ENCODE measurements at regions not wholly inside any gene's neighbourhood (a gene's known extent, or its start where the extent isn't known, plus 50 kb on each side); places are given as distances from the start of the nearest gene placed in this dataset.

- TF ChIP-seq ZBTB7A (IDR thresholded peaks at IDR 0.05; ENCODE audit: low read depth) (no peak), TAF1 (IDR thresholded peaks at IDR 0.05; ENCODE audit: low read depth) (no peak), USF1 (IDR thresholded peaks at IDR 0.05) (no peak), CEBPB (IDR thresholded peaks at IDR 0.05) (no peak), CREB1 (IDR thresholded peaks at IDR 0.05; ENCODE audit: low read depth) (no peak), YY1 (IDR thresholded peaks at IDR 0.05; ENCODE audit: low read depth) (no peak), EGR1 (IDR thresholded peaks at IDR 0.05) (no peak), RAD21 (IDR thresholded peaks at IDR 0.05; ENCODE audit: low read depth) (no peak), MAX (IDR thresholded peaks at IDR 0.05) (no peak)
These were observed 179.5 kb downstream of the SMIM20 start for GRCh38 chr4:26093551-26093950.

- TF ChIP-seq EP300 (IDR thresholded peaks at IDR 0.05; ENCODE audit: borderline replicate concordance), result no peak
- no peak for TF ChIP-seq CEBPB (IDR thresholded peaks at IDR 0.05)
- no peak for TF ChIP-seq TAF1 (IDR thresholded peaks at IDR 0.05; ENCODE audit: low read depth)
- TF ChIP-seq REST (IDR thresholded peaks at IDR 0.05; ENCODE audit: low read depth), result no peak
- no peak for TF ChIP-seq YY1 (IDR thresholded peaks at IDR 0.05; ENCODE audit: low read depth)
- TF ChIP-seq MAX (IDR thresholded peaks at IDR 0.05), result no peak
- no peak for TF ChIP-seq USF1 (IDR thresholded peaks at IDR 0.05)
These were observed 180.1 kb downstream of the SMIM20 start for GRCh38 chr4:26094076-26094475.

GRCh38 chr4:26094911-26095310 is 180.9 kb downstream of the SMIM20 start:
- TF ChIP-seq USF1 (IDR thresholded peaks at IDR 0.05) (no peak), CEBPB (IDR thresholded peaks at IDR 0.05) (no peak), EGR1 (IDR thresholded peaks at IDR 0.05) (no peak), NFIC (IDR thresholded peaks at IDR 0.05) (no peak), EP300 (IDR thresholded peaks at IDR 0.05; ENCODE audit: borderline replicate concordance) (no peak), CREB1 (IDR thresholded peaks at IDR 0.05; ENCODE audit: low read depth) (no peak), REST (IDR thresholded peaks at IDR 0.05; ENCODE audit: low read depth) (no peak)

GRCh38 chr4:26099967-26100366 is 185.9 kb downstream of the SMIM20 start:
- TF ChIP-seq CREB1 (IDR thresholded peaks at IDR 0.05; ENCODE audit: low read depth) (no peak), RAD21 (IDR thresholded peaks at IDR 0.05; ENCODE audit: low read depth) (no peak), CEBPB (IDR thresholded peaks at IDR 0.05) (no peak), EGR1 (IDR thresholded peaks at IDR 0.05) (no peak), TEAD4 (IDR thresholded peaks at IDR 0.05) (no peak), USF1 (IDR thresholded peaks at IDR 0.05) (no peak), FOXM1 (IDR thresholded peaks at IDR 0.05; ENCODE audit: borderline replicate concordance, low read depth) (no peak), TAF1 (IDR thresholded peaks at IDR 0.05; ENCODE audit: low read depth) (no peak), TCF12 (IDR thresholded peaks at IDR 0.05; ENCODE audit: low read depth) (no peak), MAX (IDR thresholded peaks at IDR 0.05) (no peak), YY1 (IDR thresholded peaks at IDR 0.05; ENCODE audit: low read depth) (no peak), EP300 (IDR thresholded peaks at IDR 0.05; ENCODE audit: borderline replicate concordance) (no peak), NFIC (IDR thresholded peaks at IDR 0.05) (no peak), ZBTB7A (IDR thresholded peaks at IDR 0.05; ENCODE audit: low read depth) (no peak)

- TF ChIP-seq TCF12 (IDR thresholded peaks at IDR 0.05; ENCODE audit: low read depth) (no peak), NFIC (IDR thresholded peaks at IDR 0.05) (no peak), ZBTB7A (IDR thresholded peaks at IDR 0.05; ENCODE audit: low read depth) (no peak), CREB1 (IDR thresholded peaks at IDR 0.05; ENCODE audit: low read depth) (no peak), CEBPB (IDR thresholded peaks at IDR 0.05) (no peak), USF1 (IDR thresholded peaks at IDR 0.05) (no peak), TAF1 (IDR thresholded peaks at IDR 0.05; ENCODE audit: low read depth) (no peak), YY1 (IDR thresholded peaks at IDR 0.05; ENCODE audit: low read depth) (no peak), FOXM1 (IDR thresholded peaks at IDR 0.05; ENCODE audit: borderline replicate concordance, low read depth) (no peak), REST (IDR thresholded peaks at IDR 0.05; ENCODE audit: low read depth) (no peak), RAD21 (IDR thresholded peaks at IDR 0.05; ENCODE audit: low read depth) (no peak), EP300 (IDR thresholded peaks at IDR 0.05; ENCODE audit: borderline replicate concordance) (no peak), EGR1 (IDR thresholded peaks at IDR 0.05) (no peak), TEAD4 (IDR thresholded peaks at IDR 0.05) (no peak), MAX (IDR thresholded peaks at IDR 0.05) (no peak)
These were observed 187.0 kb downstream of the SMIM20 start for GRCh38 chr4:26101011-26101410.
